GM12878 (cell line): ENCODE measurements at regions not wholly inside any gene's neighbourhood (a gene's known extent, or its start where the extent isn't known, plus 50 kb on each side); places are given as distances from the start of the nearest gene placed in this dataset.

Source experiments
- ATAC-seq: fragments of 200-7000 bp; cut with Tn5 transposase; 3 replicates; pipeline ENCODE4 v1.9.1; 2020; ENCODE audit warnings: mild to moderate bottlenecking, moderate library complexity
- BruUV-seq: library from RNA; stranded (reverse); fragments of 400-500 nt; replicated peaks from 2 replicates; lab custom pipeline; 2021; lab: Mats Ljungman, UMichigan
- CTCF ChIA-PET: fragments of 300-600 bp; sonication (Branson Sonifier 250); formaldehyde crosslinking; extraction: SDS; loops from one replicate; lab custom pipeline; 2021; ENCODE audit warnings: inconsistent platforms; lab: Yijun Ruan, JAX
- POLR2A ChIA-PET: fragments of 350-600 bp; formaldehyde crosslinking; extraction: SDS; loops from one replicate; lab custom pipeline; 2021; ENCODE audit warnings: inconsistent platforms; lab: Charles Lee
- RAD21 ChIA-PET: fragments of 300-600 bp; sonication (Branson Sonifier 250); formaldehyde crosslinking; loops from one replicate; lab custom pipeline; 2023; ENCODE audit warnings: antibody characterized with exemption; ENCODE audit not compliant: unreplicated experiment; lab: Charles Lee
- SMC1A ChIA-PET: fragments of 300-600 bp; sonication (Branson Sonifier 250); formaldehyde crosslinking; loops from one replicate; lab custom pipeline; 2023; ENCODE audit not compliant: unreplicated experiment, uncharacterized antibody; lab: Charles Lee
- DNase-seq: peaks from one replicate; pipeline ENCODE4 v3.0.0-alpha.2; 2011; ENCODE audit warnings: low read depth, low spot score
- FAIRE-seq: peaks from 3 replicates; lab custom pipeline; 2011; peaks lifted over from hg19 to GRCh38; lab: Jason Lieb, UNC
- H2AFZ ChIP-seq: 2 replicates; pipeline ENCODE4 v1.6.0; 2011; ENCODE audit warnings: low read depth, low read length, control low read depth; ENCODE audit not compliant: control insufficient read depth
- H3K27ac ChIP-seq: 2 replicates; pipeline ENCODE4 v1.5.1; 2011; ENCODE audit warnings: control low read depth; ENCODE audit not compliant: control insufficient read depth, insufficient read depth
- H3K27me3 ChIP-seq, 2 experiments: replicated peaks in 1 of 2; 2 replicates each; pipeline versions ENCODE4 v1.6.0 to v1.6.1; 2011; ENCODE audit warnings: low read length in 1 of 2; ENCODE audit not compliant: control insufficient read depth in 2 of 2, insufficient read depth in 2 of 2
- H3K36me3 ChIP-seq, 2 experiments: 2 replicates each; pipeline ENCODE4 v1.5.1; 2011; ENCODE audit warnings: low read length in 1 of 2; ENCODE audit not compliant: control insufficient read depth in 2 of 2, insufficient read depth in 2 of 2
- H3K4me1 ChIP-seq: 2 replicates; pipeline ENCODE4 v1.6.1; 2011; ENCODE audit warnings: mild to moderate bottlenecking, low read length, moderate library complexity, mixed read lengths; ENCODE audit not compliant: control insufficient read depth, insufficient read depth
- H3K4me2 ChIP-seq: 2 replicates; pipeline ENCODE4 v1.6.0; 2011; ENCODE audit warnings: control low read depth; ENCODE audit not compliant: control insufficient read depth, insufficient read depth
- H3K4me3 ChIP-seq: fragments of 200-600 bp; sonication (generic); 2 replicates; pipeline ENCODE4 v1.5.1; 2016
- H3K79me2 ChIP-seq: 2 replicates; pipeline ENCODE4 v1.6.0; 2011; ENCODE audit warnings: low read length; ENCODE audit not compliant: control insufficient read depth, insufficient read depth
- H3K9ac ChIP-seq: 2 replicates; pipeline ENCODE4 v1.8.0; 2011; ENCODE audit warnings: low read length, control low read depth, mixed read lengths; ENCODE audit not compliant: control insufficient read depth, insufficient read depth
- H3K9me3 ChIP-seq: replicated peaks from 3 replicates; pipeline ENCODE4 v1.5.1; 2011; ENCODE audit warnings: mild to moderate bottlenecking, low read length; ENCODE audit not compliant: control insufficient read depth, insufficient read depth
- H4K20me1 ChIP-seq: 2 replicates; pipeline ENCODE4 v1.6.0; 2011; ENCODE audit not compliant: control insufficient read depth, insufficient read depth
- BACH1 ChIP-seq: fragments of 450-650 bp; IDR thresholded peaks from 2 replicates; pipeline ENCODE4 v1.6.1; 2017; ENCODE audit warnings: mild to moderate bottlenecking, borderline replicate concordance
- CHD2 ChIP-seq: IDR thresholded peaks from 2 replicates; pipeline ENCODE4 v1.6.1; 2011; ENCODE audit warnings: low read depth, low read length, improper control_type of control experiment, borderline replicate concordance
- EGR1 ChIP-seq, 2 experiments: IDR thresholded peaks; 1 replicate in 1 of 2; 2 replicates in 1 of 2; pipeline ENCODE4 v1.6.1; 2011 to 2012; ENCODE audit warnings: low read depth in 2 of 2, low read length in 2 of 2, borderline replicate concordance in 1 of 2, mild to moderate bottlenecking in 1 of 2, moderate library complexity in 1 of 2
- MEF2A ChIP-seq: IDR thresholded peaks from 2 replicates; pipeline ENCODE4 v1.6.1; 2011; ENCODE audit warnings: low read depth, mild to moderate bottlenecking, low read length, moderate library complexity; ENCODE audit not compliant: insufficient read depth
- NFYB ChIP-seq: IDR thresholded peaks from 2 replicates; pipeline ENCODE4 v1.6.1; 2011; ENCODE audit warnings: low read depth, mild to moderate bottlenecking, low read length, improper control_type of control experiment, moderate library complexity; ENCODE audit not compliant: insufficient read depth
- RCOR1 ChIP-seq: conservative IDR thresholded peaks from 2 replicates; pipeline ENCODE4 v1.6.1; 2012; ENCODE audit warnings: low read depth, low read length, improper control_type of control experiment
- TARDBP ChIP-seq: IDR thresholded peaks from 2 replicates; pipeline ENCODE4 v1.6.1; 2016; ENCODE audit warnings: borderline replicate concordance
- TBL1XR1 ChIP-seq: IDR thresholded peaks from 2 replicates; pipeline ENCODE4 v1.6.1; 2012; ENCODE audit warnings: low read depth, low read length, improper control_type of control experiment
- TCF3 ChIP-seq: IDR thresholded peaks from 2 replicates; pipeline ENCODE4 v1.6.1; 2012; ENCODE audit warnings: low read depth, mild to moderate bottlenecking, low read length, borderline replicate concordance; ENCODE audit not compliant: insufficient read depth
- ZZZ3 ChIP-seq: IDR thresholded peaks from 2 replicates; pipeline ENCODE4 v1.6.1; 2011; ENCODE audit warnings: low read depth; ENCODE audit not compliant: control insufficient read depth, insufficient read length
- WGBS: methylation state at CpG from one replicate; pipeline ENCODE4 v1.1.6; 2016; ENCODE audit warnings: low lambda C conversion rate; ENCODE audit not compliant: insufficient replicate concordance, insufficient coverage; ENCODE audit errors: missing lambda C conversion rate; 5-methylcytosine and 5-hydroxymethylcytosine counted together
- in situ Hi-C: fragments of 300-500 bp; cut with MboI; formaldehyde crosslinking; loops from 9 replicates; pipeline ENCODE4 v1.14.3; 2018; ENCODE audit warnings: mixed read lengths
- intact Hi-C: fragments of 100-400 bp; cut with micrococcal nuclease; formaldehyde crosslinking; loops from one replicate; pipeline ENCODE4 v1.14.2; 2022; ENCODE audit not compliant: unreplicated experiment
- TF ChIP-seq, protein P1 (sequence below): fragments of 150-350 bp; IDR thresholded peaks from 2 replicates; pipeline ENCODE4 v1.6.1; 2014; ENCODE audit warnings: mild to moderate bottlenecking, low read depth, low read length
- TF ChIP-seq, protein P2 (sequence below): IDR thresholded peaks from 2 replicates; pipeline ENCODE4 v1.6.1; 2011; ENCODE audit warnings: borderline replicate concordance, low read depth, mild to moderate bottlenecking, moderate library complexity, mixed read lengths, low read length; ENCODE audit not compliant: insufficient read depth; ENCODE audit errors: extremely low read length
- TF ChIP-seq, protein P3 (sequence below): IDR thresholded peaks from 2 replicates; pipeline ENCODE4 v1.6.1; 2011; ENCODE audit warnings: low read depth, mild to moderate bottlenecking, low read length, moderate library complexity, borderline replicate concordance; ENCODE audit errors: extremely low read depth

DNA sequence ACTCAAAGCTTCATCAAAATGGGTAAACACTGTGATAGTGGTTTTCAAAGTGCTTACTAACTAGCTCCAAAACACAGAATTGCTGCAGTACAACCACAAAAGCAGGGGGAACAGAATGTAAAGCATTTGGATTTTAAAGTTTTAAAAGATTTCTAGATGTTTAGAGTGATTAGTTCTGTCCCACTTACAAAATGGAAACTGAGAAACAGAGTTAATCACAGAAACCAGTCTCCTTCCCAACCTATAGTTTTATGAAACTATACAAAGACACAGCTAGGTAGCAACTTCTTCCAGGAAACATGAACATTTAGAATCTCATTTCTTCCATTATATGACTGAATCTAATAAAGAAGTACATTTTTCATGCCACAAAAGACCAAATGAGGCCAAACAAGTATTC, 73.8 kb upstream of the HNRNPA3 start:
- in situ Hi-C loops, result no loop called here

DNA sequence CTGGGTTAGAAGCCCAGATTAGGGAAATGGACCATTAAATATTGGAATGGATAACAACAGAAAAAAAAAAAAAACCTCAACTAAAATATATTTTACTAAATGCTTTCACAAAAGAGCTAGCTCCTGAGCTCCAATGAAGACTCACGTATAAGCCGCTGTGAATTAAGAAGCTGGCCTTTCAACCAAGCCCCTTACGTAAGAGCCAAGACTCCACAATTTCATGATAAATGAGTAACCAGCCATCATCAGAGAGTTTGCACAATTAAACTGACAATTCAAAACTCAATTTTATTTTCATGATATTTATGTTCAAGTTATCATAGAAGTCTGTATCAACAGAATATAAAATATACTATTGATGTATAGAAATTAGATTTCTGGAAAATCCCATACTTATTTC, 70.7 kb upstream of the HNRNPA3 start:
- in situ Hi-C loops, result no loop called here
- ChIA-PET CTCF (interaction anchor here (0.6 to 13.3 kb wide), 11 partner anchors 14 to 1015 kb away, joined by 3 to 250 read pairs (median 3); no protein-coding TSS in a partner anchor), POLR2A (interaction anchor here (1.0 kb wide), 1 partner anchor 479 kb away, joined by 3 read pairs; no protein-coding TSS in a partner anchor)

More for the DNA sequence above, 73.8 kb upstream of the HNRNPA3 start:
- H3K79me2 ChIP-seq, result no peaks in the 10 kb centered on the region
- ChIA-PET RAD21 (interaction anchor here (1.4 kb wide), 3 partner anchors 9 to 316 kb away, joined by 3 to 4 read pairs (median 3); no protein-coding TSS in a partner anchor), SMC1A (interaction anchor here (0.6 to 3.4 kb wide), 6 partner anchors 9 to 294 kb away, joined by 3 to 21 read pairs (median 3); no protein-coding TSS in a partner anchor), CTCF (interaction anchor here (0.9 to 13.3 kb wide), 5 partner anchors 9 to 1012 kb away, joined by 3 to 250 read pairs (median 4); no protein-coding TSS in a partner anchor), POLR2A (no interaction called here)
- intact Hi-C loops, result no loop called here
- no peak overlapping the region for H3K4me2 ChIP-seq
- no peak overlapping the region for H3K27ac ChIP-seq
- no peak for TF ChIP-seq TARDBP
- no peak for TF ChIP-seq EGR1 (IDR thresholded peaks at IDR 0.05; ENCODE audit: borderline replicate concordance in 1 of 2, low read depth in 2 of 2, low read length in 2 of 2)
- TF ChIP-seq CHD2, result no peak
- no peak for TF ChIP-seq ZZZ3
- no peak for TF ChIP-seq MEF2A
- H3K9me3 ChIP-seq, result no peaks in the 10 kb centered on the region
- no peak for ATAC-seq
- H3K4me1 ChIP-seq, result no peaks in the 10 kb centered on the region
- no peak overlapping the region for H3K4me3 ChIP-seq
- H2AFZ ChIP-seq, result no peak overlapping the region
- FAIRE-seq, result no peak
- no peaks in the 10 kb centered on the region for H3K36me3 ChIP-seq
- no peaks in the 10 kb centered on the region for H4K20me1 ChIP-seq
- DNase-seq, result no peak
- BruUV-seq, result no TSS peak
- H3K9ac ChIP-seq, result no peak overlapping the region
- no peaks in the 10 kb centered on the region for H3K27me3 ChIP-seq

More for the DNA sequence above, 70.7 kb upstream of the HNRNPA3 start:
- ChIA-PET RAD21 (interaction anchor here (1.0 to 1.3 kb wide), 2 partner anchors 288 to 328 kb away, joined by 4 to 5 read pairs; no protein-coding TSS in a partner anchor), SMC1A (interaction anchor here (0.7 to 1.7 kb wide), 5 partner anchors 19 to 490 kb away, joined by 3 to 8 read pairs (median 4); no protein-coding TSS in a partner anchor)
- Histone ChIP-seq H3K9me3 (no peaks in the 10 kb centered on the region), H2AFZ (no peak overlapping the region), H3K4me2 (no peak overlapping the region), H3K4me3 (no peak overlapping the region), H3K36me3 (no peaks in the 10 kb centered on the region), H3K27me3 (no peaks in the 10 kb centered on the region), H3K79me2 (no peaks in the 10 kb centered on the region), H3K27ac (no peak overlapping the region), H3K9ac (no peak overlapping the region), H3K4me1 (no peaks in the 10 kb centered on the region), H4K20me1 (no peaks in the 10 kb centered on the region)
- WGBS, result 96% methylated on average over 3 of the region's 3 CpGs
- BruUV-seq, result no TSS peak
- intact Hi-C loops, result no loop called here
- TF ChIP-seq, protein P1, sequence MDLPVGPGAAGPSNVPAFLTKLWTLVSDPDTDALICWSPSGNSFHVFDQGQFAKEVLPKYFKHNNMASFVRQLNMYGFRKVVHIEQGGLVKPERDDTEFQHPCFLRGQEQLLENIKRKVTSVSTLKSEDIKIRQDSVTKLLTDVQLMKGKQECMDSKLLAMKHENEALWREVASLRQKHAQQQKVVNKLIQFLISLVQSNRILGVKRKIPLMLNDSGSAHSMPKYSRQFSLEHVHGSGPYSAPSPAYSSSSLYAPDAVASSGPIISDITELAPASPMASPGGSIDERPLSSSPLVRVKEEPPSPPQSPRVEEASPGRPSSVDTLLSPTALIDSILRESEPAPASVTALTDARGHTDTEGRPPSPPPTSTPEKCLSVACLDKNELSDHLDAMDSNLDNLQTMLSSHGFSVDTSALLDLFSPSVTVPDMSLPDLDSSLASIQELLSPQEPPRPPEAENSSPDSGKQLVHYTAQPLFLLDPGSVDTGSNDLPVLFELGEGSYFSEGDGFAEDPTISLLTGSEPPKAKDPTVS, result no peak
- no peak for TF ChIP-seq TBL1XR1
- TF ChIP-seq NFYB, result no peak
- no peak for TF ChIP-seq TCF3
- TF ChIP-seq, protein P2, sequence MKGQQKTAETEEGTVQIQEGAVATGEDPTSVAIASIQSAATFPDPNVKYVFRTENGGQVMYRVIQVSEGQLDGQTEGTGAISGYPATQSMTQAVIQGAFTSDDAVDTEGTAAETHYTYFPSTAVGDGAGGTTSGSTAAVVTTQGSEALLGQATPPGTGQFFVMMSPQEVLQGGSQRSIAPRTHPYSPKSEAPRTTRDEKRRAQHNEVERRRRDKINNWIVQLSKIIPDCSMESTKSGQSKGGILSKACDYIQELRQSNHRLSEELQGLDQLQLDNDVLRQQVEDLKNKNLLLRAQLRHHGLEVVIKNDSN, result no peak
- TF ChIP-seq, protein P3, sequence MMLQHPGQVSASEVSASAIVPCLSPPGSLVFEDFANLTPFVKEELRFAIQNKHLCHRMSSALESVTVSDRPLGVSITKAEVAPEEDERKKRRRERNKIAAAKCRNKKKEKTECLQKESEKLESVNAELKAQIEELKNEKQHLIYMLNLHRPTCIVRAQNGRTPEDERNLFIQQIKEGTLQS, result no peak
- TF ChIP-seq RCOR1, result no peak
- no peak for TF ChIP-seq BACH1
- DNase-seq (no peak), FAIRE-seq (no peak), ATAC-seq (no peak)
